ENCODE measurements at regions not wholly inside any gene's neighbourhood (a gene's known extent, or its start where the extent isn't known, plus 50 kb on each side); places are given as distances from the start of the nearest gene placed in this dataset.

DNA sequence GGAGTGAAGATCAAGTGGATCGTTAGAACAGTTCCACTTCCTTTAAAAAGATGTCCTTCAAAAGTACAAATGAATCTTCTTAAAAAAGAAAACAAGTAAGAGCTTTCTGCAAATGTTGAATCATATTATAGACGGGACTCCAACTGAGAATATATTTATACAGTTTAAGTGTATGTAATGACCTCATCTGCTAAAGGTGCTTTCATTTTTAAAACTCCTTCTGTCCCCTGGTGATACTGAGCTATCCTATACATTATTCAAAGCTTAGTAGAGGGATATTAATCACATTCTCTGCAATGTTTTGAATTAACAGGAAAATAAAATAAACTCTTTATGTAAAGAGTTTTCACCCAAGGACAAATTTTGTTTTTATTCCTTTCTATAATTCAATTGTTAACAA is 420.7 kb upstream of the SLC8A1 start:
- H3K27me3 ChIP-seq, result no peaks in the 10 kb centered on the region
- 47 to 85% methylated on average over 2 of the region's 2 CpGs for WGBS, 2 donors (ENCODE audit: low coverage in 1 of 2)
- H3K36me3 ChIP-seq, result no peaks in the 10 kb centered on the region
- TF ChIP-seq POLR2A (IDR thresholded peaks at IDR 0.05) (no peak), EP300 (IDR thresholded peaks at IDR 0.05) (no peak), POLR2AphosphoS5 (IDR thresholded peaks at IDR 0.05) (no peak)
- TF ChIP-seq, protein P1, sequence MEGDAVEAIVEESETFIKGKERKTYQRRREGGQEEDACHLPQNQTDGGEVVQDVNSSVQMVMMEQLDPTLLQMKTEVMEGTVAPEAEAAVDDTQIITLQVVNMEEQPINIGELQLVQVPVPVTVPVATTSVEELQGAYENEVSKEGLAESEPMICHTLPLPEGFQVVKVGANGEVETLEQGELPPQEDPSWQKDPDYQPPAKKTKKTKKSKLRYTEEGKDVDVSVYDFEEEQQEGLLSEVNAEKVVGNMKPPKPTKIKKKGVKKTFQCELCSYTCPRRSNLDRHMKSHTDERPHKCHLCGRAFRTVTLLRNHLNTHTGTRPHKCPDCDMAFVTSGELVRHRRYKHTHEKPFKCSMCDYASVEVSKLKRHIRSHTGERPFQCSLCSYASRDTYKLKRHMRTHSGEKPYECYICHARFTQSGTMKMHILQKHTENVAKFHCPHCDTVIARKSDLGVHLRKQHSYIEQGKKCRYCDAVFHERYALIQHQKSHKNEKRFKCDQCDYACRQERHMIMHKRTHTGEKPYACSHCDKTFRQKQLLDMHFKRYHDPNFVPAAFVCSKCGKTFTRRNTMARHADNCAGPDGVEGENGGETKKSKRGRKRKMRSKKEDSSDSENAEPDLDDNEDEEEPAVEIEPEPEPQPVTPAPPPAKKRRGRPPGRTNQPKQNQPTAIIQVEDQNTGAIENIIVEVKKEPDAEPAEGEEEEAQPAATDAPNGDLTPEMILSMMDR (IDR thresholded peaks at IDR 0.05), result no peak
- ATAC-seq, result no peak
- no peaks in the 10 kb centered on the region for H3K4me1 ChIP-seq
- no peaks in the 10 kb centered on the region for H3K9me3 ChIP-seq
- H3K27ac ChIP-seq, result no peak overlapping the region
- H3K4me3 ChIP-seq, result no peak overlapping the region

DNA sequence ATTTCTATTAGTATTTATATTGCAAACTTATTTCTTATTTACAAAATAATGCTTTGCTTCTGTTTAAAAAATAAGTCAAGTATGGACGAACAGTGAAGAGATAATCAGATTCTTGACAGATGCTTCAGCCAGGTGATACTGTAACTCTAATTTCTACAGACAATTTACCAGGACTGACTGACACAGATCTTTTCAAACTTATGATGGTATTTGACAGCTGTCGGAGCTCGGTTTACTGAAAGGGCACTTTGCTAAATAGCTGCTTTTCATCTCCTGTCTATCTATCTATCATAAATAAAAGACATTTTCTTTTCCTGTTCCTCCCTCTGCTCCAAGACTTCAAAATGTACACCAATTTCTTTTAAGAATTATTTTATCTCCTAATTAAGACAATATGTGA is 422.5 kb upstream of the SLC8A1 start:
- no peak overlapping the region for H3K4me3 ChIP-seq
- TF ChIP-seq EP300 (IDR thresholded peaks at IDR 0.05), result no peak
- TF ChIP-seq, protein P1 (IDR thresholded peaks at IDR 0.05), result no peak
- no peak for TF ChIP-seq POLR2AphosphoS5 (IDR thresholded peaks at IDR 0.05)
- TF ChIP-seq POLR2A (IDR thresholded peaks at IDR 0.05), result no peak
- no peak overlapping the region for H3K27ac ChIP-seq
- H3K9me3 ChIP-seq, result no peaks in the 10 kb centered on the region
- 89 to 92% methylated on average over 2 to 3 of the region's 3 CpGs for WGBS, 2 donors (ENCODE audit: low coverage in 1 of 2)
- no peaks in the 10 kb centered on the region for H3K36me3 ChIP-seq
- ATAC-seq, result no peak
- no peaks in the 10 kb centered on the region for H3K4me1 ChIP-seq
- no peaks in the 10 kb centered on the region for H3K27me3 ChIP-seq

DNA sequence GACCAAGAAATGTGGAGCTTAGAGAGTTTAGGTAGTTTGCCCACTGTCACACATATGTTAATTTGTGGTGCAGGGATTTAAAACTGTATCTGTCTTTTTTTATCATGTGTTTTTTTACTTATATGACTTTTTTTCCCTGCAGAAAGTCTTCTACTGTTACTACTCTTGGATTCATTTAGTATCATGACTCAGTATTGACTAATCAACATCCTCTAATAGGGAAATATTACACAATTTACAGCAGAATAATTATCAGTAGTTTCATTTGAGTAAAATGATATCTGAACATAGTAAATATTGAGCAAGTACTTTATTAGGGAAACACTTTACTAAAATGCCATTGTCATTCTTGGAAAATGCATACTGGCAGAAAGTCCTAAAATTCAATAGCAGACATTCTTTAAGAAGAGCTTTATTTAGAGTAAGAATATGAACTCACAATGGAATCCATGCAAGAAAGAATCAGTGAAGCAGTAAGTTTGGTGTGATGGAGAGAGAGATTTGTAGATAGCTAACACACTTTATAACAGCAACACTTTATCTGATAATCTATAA is 425.9 kb upstream of the SLC8A1 start:
- Histone ChIP-seq H3K9me3 (no peaks in the 10 kb centered on the region), H3K27ac (no peak overlapping the region), H3K27me3 (no peaks in the 10 kb centered on the region), H3K36me3 (no peaks in the 10 kb centered on the region), H3K4me1 (no peaks in the 10 kb centered on the region), H3K4me3 (no peak overlapping the region)
- TF ChIP-seq EP300 (IDR thresholded peaks at IDR 0.05) (no peak), POLR2AphosphoS5 (IDR thresholded peaks at IDR 0.05) (no peak), POLR2A (IDR thresholded peaks at IDR 0.05) (no peak)
- TF ChIP-seq, protein P1 (IDR thresholded peaks at IDR 0.05), result no peak
- no peak for ATAC-seq

DNA sequence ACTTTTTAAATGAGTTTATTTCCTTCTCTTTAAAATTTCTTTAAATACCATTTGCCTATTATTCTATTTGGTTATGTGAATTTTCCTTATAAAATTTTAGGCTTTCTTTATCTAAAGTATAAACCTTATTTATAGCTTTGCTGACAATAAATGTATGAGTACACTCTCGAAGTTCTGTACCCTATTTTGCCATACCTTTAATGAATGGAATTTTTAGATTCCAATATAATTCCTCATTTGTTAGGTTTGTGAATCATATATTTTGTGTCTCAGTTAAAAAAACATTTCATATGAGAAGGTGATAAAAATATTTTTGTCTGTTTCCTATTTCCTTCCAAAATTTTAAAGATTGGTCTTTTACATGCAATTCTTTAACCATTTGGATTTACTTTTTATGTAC is 427.4 kb upstream of the SLC8A1 start:
- no peaks in the 10 kb centered on the region for H3K27me3 ChIP-seq
- no peak overlapping the region for H3K4me3 ChIP-seq
- no peaks in the 10 kb centered on the region for H3K4me1 ChIP-seq
- no peaks in the 10 kb centered on the region for H3K36me3 ChIP-seq
- no peak overlapping the region for H3K27ac ChIP-seq
- 56 to 100% methylated on average over 1 of the region's 1 CpG for WGBS, 2 donors (ENCODE audit: low coverage in 1 of 2)
- no peak for ATAC-seq
- TF ChIP-seq POLR2A (IDR thresholded peaks at IDR 0.05), result no peak
- TF ChIP-seq, protein P1 (IDR thresholded peaks at IDR 0.05), result no peak
- no peak for TF ChIP-seq POLR2AphosphoS5 (IDR thresholded peaks at IDR 0.05)
- no peak for TF ChIP-seq EP300 (IDR thresholded peaks at IDR 0.05)
- no peaks in the 10 kb centered on the region for H3K9me3 ChIP-seq

DNA sequence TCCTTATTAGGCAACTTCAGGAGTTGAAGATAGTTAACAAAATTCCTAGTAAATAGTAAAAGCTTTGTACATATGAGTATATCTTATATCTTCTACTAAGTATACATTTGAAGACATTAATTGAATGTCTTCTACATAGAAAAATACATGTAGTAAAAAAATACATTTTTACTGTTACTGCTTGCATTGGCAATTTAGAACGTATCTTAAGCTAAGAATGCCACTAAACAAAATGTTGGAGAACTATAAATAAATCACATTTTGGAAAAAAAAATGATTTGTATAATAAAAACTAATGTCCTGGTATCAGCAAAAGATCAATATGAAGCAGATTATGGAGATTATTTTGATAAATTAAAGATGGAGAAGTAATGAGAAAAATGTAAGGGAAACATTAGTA is 434.2 kb upstream of the SLC8A1 start:
- ATAC-seq, result no peak
- Histone ChIP-seq H3K36me3 (no peaks in the 10 kb centered on the region), H3K4me1 (no peaks in the 10 kb centered on the region), H3K4me3 (no peak overlapping the region), H3K27me3 (no peaks in the 10 kb centered on the region), H3K27ac (no peak overlapping the region), H3K9me3 (no peaks in the 10 kb centered on the region)
- TF ChIP-seq POLR2AphosphoS5 (IDR thresholded peaks at IDR 0.05) (no peak), POLR2A (IDR thresholded peaks at IDR 0.05) (no peak), EP300 (IDR thresholded peaks at IDR 0.05) (no peak)
- TF ChIP-seq, protein P1 (IDR thresholded peaks at IDR 0.05), result no peak
- 90 to 100% methylated on average over 1 of the region's 1 CpG for WGBS, 2 donors (ENCODE audit: low coverage in 1 of 2)
